Stimulated activated CD4-positive, alpha-beta T cell treated with anti-CD3 and anti-CD28 coated beads, Interleukin-2, amount 100 ng/mL, for 48 hours (primary cell): ENCODE measurements at regions not wholly inside any gene's neighbourhood (a gene's known extent, or its start where the extent isn't known, plus 50 kb on each side); places are given as distances from the start of the nearest gene placed in this dataset.
"Not testable (repeated sequence)": the region's sequence is repeated elsewhere in the genome, so short reads cannot be mapped to it uniquely, and the experiment has no call there.

Experiments
- DNase-seq, 2 donors: peaks; one replicate each; pipeline ENCODE4 v3.0.0-alpha.2; 2020

GRCh38 chr11:134840945-134841344 is 428.9 kb upstream of the B3GAT1 start:
- no peak for DNase-seq

- DNase-seq, result not testable (repeated sequence)
Measured at GRCh38 chr11:134840165-134840564, 428.1 kb upstream of the B3GAT1 start.

GRCh38 chr11:134838708-134839107 is 426.7 kb upstream of the B3GAT1 start:
- no peak for DNase-seq

- DNase-seq, result no peak
Measured at GRCh38 chr11:134837887-134838232, 425.8 kb upstream of the B3GAT1 start.

GRCh38 chr11:134837166-134837886 is 425.3 kb upstream of the B3GAT1 start:
- no peak for DNase-seq

GRCh38 chr11:134836561-134836960 is 424.5 kb upstream of the B3GAT1 start:
- DNase-seq, result no peak

- DNase-seq, result no peak
Measured at GRCh38 chr11:134835561-134835960, 423.5 kb upstream of the B3GAT1 start.

GRCh38 chr11:134830312-134830711 is 418.3 kb upstream of the B3GAT1 start:
- DNase-seq, result no peak

- no peak for DNase-seq
Measured at GRCh38 chr11:134823970-134824369, 411.9 kb upstream of the B3GAT1 start.

- DNase-seq, result no peak
Measured at GRCh38 chr11:134822897-134823296, 410.9 kb upstream of the B3GAT1 start.

GRCh38 chr11:134821422-134821821 is 409.4 kb upstream of the B3GAT1 start:
- no peak for DNase-seq

- no peak for DNase-seq
Measured at GRCh38 chr11:134819041-134819440, 407.0 kb upstream of the B3GAT1 start.

- no peak for DNase-seq
Measured at GRCh38 chr11:134818516-134818915, 406.5 kb upstream of the B3GAT1 start.

- no peak for DNase-seq
Measured at GRCh38 chr11:134815404-134815803, 403.4 kb upstream of the B3GAT1 start.

GRCh38 chr11:134807997-134808396 is 396.0 kb upstream of the B3GAT1 start:
- no peak for DNase-seq

GRCh38 chr11:134802598-134802997 is 390.6 kb upstream of the B3GAT1 start:
- DNase-seq, result no peak

- DNase-seq, result no peak
Measured at GRCh38 chr11:134802116-134802515, 390.1 kb upstream of the B3GAT1 start.

- no peak for DNase-seq
Measured at GRCh38 chr11:134801570-134801969, 389.5 kb upstream of the B3GAT1 start.

- no peak for DNase-seq
Measured at GRCh38 chr11:134800826-134801225, 388.8 kb upstream of the B3GAT1 start.

GRCh38 chr11:134800130-134800529 is 388.1 kb upstream of the B3GAT1 start:
- no peak for DNase-seq

GRCh38 chr11:134799386-134799785 is 387.3 kb upstream of the B3GAT1 start:
- no peak for DNase-seq

- DNase-seq, result no peak
Measured at GRCh38 chr11:134797411-134798089, 385.5 kb upstream of the B3GAT1 start.

- no peak for DNase-seq
Measured at GRCh38 chr11:134795017-134795416, 383.0 kb upstream of the B3GAT1 start.

GRCh38 chr11:134794192-134794591 is 382.1 kb upstream of the B3GAT1 start:
- no peak for DNase-seq

GRCh38 chr11:134792677-134793076 is 380.6 kb upstream of the B3GAT1 start:
- no peak for DNase-seq
